Central memory CD8-positive, alpha-beta T cell (primary cell): ENCODE measurements at regions not wholly inside any gene's neighbourhood (a gene's known extent, or its start where the extent isn't known, plus 50 kb on each side); places are given as distances from the start of the nearest gene placed in this dataset.

Experiments used
- ATAC-seq: fragments of 150-1000 bp; cut with Tn5 transposase; replicated peaks from 2 replicates; pipeline ENCODE4 v1.10.0; 2022; ENCODE audit warnings: mild to moderate bottlenecking, moderate FRiP score, moderate number of reproducible peaks; ENCODE audit not compliant: poor library complexity, severe bottlenecking; ENCODE audit errors: extremely low read depth
- DNase-seq, 2 donors: peaks; one replicate each; pipeline ENCODE4 v3.0.0; 2021; ENCODE audit warnings: low spot score in 2 of 2
- H3K27ac Mint-ChIP-seq: one replicate; pipeline ENCODE4 v1.8.0; 2022; ENCODE audit warnings: low read depth, mild to moderate bottlenecking, moderate library complexity, mixed read lengths
- H3K27me3 Mint-ChIP-seq: one replicate; pipeline ENCODE4 v1.8.0; 2022; ENCODE audit warnings: mixed read lengths
- H3K36me3 Mint-ChIP-seq: one replicate; pipeline ENCODE4 v1.8.0; 2022; ENCODE audit warnings: mild to moderate bottlenecking, moderate library complexity, mixed read lengths; ENCODE audit not compliant: insufficient read depth
- H3K4me1 Mint-ChIP-seq: one replicate; pipeline ENCODE4 v1.8.0; 2022; ENCODE audit warnings: mixed read lengths
- H3K4me3 Mint-ChIP-seq: one replicate; pipeline ENCODE4 v1.8.0; 2022; ENCODE audit warnings: mild to moderate bottlenecking, moderate library complexity, mixed read lengths
- H3K9me3 Mint-ChIP-seq: one replicate; pipeline ENCODE4 v1.8.0; 2022; ENCODE audit warnings: mixed read lengths

DNA sequence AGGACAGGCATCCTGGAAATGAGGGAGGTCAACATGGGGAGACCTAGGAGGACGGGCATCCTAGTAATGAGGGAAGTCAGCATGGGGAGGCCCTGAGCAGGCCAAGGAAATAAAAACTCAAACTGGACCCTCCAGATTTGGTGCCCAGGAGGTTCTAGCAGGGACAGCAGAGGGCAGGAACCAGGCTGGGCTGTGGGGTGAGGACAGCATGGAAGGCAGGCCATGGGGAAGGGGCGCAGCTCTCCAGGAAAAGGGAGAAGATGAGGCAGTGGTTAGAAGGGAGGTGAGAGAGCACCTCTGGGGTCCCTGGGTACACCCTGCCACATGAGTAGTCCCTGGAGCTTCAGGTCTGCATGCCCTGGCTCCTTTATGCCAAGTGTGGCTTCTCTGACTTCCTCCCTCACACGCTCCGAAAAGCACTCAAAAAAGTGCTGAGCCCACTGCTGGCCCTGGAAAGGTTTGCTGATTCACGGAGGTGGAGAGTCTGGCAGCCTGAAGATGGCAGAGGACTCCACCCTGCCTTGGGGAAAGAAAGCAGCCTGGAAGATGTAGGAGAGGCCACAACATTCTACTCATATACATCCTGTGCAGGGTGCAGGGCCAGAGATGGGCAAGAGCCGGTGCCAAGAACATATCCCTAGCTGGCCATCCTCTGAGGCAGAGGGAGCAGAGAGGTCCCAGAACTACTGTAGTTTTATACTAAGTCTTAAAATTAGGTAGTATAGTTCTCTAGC, 154.9 kb downstream of the MRPL14 start:
- H3K36me3 Mint-ChIP-seq: no peaks in the 10 kb centered on the region
- peaks cover 16% of the 10 kb centered on the region for H3K27me3 Mint-ChIP-seq
- no peak for DNase-seq
- peak overlapping the region; percentile 74 for H3K27ac Mint-ChIP-seq
- no peaks in the 10 kb centered on the region for H3K9me3 Mint-ChIP-seq
- no peak overlapping the region for H3K4me3 Mint-ChIP-seq
- H3K4me1 Mint-ChIP-seq: peaks cover 1% of the 10 kb centered on the region
- no peak for ATAC-seq

DNA sequence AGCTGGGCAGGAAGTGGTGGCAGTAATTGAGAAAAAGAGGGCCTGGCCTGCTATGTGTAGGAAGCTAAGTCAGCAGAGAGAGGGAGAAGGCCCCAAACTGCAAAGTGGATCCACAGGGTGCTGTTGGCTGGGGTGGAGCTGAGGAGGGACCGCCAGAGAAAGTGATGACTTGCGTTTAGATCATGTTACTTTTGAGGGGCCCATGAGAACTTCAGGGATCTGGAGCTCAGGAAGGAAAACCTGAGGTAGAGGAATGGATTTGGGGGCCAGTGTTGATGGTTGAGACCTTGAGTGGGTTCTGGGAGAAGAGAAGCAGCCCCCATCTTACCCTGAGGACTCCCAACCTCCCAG, 155.5 kb downstream of the MRPL14 start:
- peaks cover 12% of the 10 kb centered on the region for H3K27me3 Mint-ChIP-seq
- H3K27ac Mint-ChIP-seq: peak overlapping the region; percentile 74
- no peak for DNase-seq
- H3K4me1 Mint-ChIP-seq: no peaks in the 10 kb centered on the region
- H3K9me3 Mint-ChIP-seq: no peaks in the 10 kb centered on the region
- no peaks in the 10 kb centered on the region for H3K36me3 Mint-ChIP-seq
- ATAC-seq: no peak
- H3K4me3 Mint-ChIP-seq: no peak overlapping the region

DNA sequence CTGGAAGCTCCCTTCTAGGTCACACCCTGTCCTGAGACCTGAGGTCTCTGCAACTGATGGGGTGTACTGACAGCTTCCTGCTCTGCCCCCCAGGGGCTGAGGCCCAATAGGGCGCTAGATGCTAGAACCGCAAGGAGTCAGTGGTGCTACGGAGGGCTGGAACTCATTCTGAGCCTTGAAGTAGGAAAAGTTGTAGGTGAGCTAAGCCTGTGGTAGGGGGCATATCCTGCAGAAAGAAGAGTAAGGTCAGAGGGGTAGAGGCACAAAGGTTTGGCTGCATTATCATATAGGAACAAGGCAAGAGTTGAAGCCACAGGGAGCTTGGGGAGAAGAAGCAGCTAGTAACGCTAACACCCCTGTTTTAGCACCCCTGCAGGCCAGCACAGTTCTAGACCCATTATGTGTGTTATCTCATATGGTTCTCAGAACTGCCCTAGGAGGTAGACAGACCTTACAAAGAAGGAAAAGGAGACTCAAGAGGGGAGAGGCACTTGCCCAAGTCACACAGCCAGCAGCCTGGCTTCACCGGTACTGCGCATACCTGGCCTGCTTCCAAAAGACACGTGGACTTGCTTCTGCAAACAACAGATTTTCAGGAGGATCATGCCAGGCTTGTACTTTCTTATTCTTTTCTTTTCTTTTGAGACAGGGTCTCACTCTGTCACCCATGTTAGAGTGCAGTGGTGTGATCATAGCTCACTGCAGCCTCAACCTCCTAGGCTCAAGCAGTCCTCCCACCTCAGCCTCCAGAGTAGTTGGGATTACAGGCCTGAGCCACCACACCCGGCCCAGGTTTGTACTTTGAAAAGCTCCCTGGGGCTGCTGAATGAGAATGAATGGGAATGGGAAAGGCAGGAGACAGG, 156.1 kb downstream of the MRPL14 start:
- Mint-ChIP-seq H3K9me3 (no peaks in the 10 kb centered on the region), H3K27me3 (peaks cover 16% of the 10 kb centered on the region), H3K27ac (no peak overlapping the region), H3K4me3 (no peak overlapping the region), H3K36me3 (no peaks in the 10 kb centered on the region), H3K4me1 (no peaks in the 10 kb centered on the region)
- DNase-seq (no peak), ATAC-seq (no peak)

DNA sequence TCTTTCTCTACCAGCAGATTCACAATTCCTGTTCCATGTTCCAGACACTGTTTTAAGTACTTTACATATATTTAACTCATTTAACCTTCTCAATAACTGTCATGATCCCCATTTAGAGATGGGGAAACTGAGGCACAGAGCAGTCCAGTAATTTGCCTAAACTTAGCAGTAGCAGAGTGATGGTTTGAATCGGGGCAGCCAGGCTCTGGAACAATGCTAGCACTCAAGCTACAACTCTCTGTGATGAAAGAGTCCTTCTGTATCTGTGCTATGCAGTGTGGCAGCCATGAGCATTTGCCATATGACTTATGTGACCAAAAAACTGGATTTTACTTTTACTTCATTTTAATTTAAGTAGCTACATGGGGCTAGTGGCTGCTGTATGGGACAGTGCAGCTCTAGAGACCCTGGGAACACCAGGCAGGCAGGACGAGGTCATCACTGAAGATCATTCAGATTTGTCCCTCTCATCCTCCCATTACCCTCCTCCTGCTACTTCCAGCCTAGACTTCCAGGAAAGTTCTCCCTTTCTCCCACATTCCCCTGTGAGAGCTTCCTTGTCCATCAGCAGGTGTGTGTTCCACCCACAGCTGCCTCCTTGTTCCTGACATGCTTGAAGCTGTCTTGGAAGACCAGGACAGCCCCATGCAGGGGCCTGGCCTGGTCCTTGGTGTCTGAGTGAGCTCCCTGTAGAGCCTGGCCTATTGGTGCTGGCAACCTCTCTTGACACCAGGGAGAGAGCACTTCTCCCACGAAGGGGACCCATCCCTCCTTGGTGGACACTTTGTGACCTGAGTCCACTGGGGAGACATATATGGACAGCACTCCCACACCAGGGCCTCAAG, 157.0 kb downstream of the MRPL14 start:
- Mint-ChIP-seq H3K27me3 (peaks cover 14% of the 10 kb centered on the region), H3K4me1 (no peaks in the 10 kb centered on the region), H3K9me3 (no peaks in the 10 kb centered on the region), H3K4me3 (no peak overlapping the region), H3K27ac (no peak overlapping the region), H3K36me3 (no peaks in the 10 kb centered on the region)
- no peak for DNase-seq
- no peak for ATAC-seq

DNA sequence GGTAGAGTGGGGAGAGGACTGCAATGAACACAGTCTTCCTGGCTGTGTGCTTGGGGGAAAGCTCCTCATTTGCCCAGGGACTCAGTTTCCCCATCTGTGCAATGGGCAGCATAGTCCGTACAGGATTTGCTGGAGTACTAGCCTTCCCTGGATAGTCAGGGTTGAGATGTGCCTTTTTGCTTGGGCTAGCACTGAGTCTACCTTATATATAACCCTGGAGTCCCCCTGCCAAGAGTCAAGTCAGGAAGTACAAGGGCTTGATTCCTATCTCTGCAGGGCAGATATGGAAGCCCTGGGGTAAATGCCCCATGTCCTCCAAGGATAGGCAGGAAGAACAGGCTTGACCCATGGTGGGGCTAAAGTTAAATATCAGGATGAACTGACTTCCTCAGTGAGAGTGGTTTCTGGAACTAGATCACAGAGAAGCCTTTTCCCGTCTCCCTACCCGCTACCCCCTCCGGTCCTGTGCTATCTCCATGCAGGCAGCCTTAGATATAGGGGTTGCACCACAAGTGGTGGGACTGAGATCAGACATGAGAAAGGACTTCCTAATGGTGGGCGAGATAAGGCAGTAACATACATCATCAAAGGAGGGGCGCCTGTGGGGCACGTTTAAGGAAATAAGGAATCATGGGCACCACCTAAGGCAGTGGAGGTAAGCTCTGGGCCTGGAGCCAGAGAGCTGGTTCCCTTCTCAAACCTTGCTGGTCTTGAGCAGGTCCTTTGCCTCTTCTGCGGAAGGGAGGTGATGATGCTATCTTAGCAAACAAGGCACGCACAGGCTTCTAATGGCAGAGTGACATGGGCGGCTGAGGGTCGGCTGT, 157.9 kb downstream of the MRPL14 start:
- DNase-seq (no peak), ATAC-seq (no peak)
- no peak overlapping the region for H3K27ac Mint-ChIP-seq
- no peaks in the 10 kb centered on the region for H3K9me3 Mint-ChIP-seq
- peaks cover 13% of the 10 kb centered on the region for H3K27me3 Mint-ChIP-seq
- no peaks in the 10 kb centered on the region for H3K4me1 Mint-ChIP-seq
- H3K4me3 Mint-ChIP-seq: no peak overlapping the region
- no peaks in the 10 kb centered on the region for H3K36me3 Mint-ChIP-seq

DNA sequence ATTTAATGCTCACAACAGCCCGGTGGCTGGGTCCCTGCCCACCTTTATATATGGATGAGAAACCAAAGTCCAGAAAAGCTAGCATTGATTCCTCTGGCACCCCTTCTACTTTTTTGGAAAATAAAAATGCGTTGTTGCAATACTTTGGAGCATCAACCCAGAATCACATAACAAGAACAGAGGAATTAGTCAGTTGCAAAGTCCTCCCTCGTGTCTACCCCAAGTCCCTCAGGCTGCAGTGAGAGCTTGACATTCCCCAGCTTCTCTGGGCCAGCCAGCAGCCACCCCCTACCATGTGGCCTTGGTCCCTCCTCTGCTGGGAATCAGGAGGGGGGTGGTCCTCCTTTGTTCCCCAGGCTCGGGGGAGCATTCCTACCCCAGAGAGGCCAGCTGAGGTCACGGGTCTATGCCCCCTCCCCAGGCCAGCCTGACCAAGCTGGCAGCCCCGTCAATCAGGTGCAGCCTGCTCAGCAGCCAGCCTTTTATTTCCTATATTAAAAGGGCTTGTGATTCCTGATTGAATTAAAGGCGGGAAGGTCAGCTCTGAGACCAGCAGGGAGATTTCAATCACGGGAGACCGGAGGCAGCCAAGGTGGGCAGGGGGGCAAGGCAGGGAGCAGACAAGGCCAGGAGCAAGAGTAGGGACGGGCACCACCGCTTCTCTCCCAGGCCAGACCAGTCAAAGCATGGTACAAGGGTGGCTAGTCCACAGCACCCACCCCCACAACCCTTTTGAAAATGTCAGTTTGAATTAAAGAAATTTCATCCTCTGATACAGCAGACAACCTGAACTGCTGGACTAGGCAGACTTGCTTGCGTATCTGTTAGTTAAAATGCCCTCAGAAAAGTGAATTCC, 158.9 kb downstream of the MRPL14 start:
- no peak for DNase-seq
- no peaks in the 10 kb centered on the region for H3K36me3 Mint-ChIP-seq
- no peak for ATAC-seq
- no peak overlapping the region for H3K4me3 Mint-ChIP-seq
- H3K4me1 Mint-ChIP-seq: no peaks in the 10 kb centered on the region
- no peaks in the 10 kb centered on the region for H3K9me3 Mint-ChIP-seq
- no peak overlapping the region for H3K27ac Mint-ChIP-seq
- peaks cover 13% of the 10 kb centered on the region for H3K27me3 Mint-ChIP-seq

DNA sequence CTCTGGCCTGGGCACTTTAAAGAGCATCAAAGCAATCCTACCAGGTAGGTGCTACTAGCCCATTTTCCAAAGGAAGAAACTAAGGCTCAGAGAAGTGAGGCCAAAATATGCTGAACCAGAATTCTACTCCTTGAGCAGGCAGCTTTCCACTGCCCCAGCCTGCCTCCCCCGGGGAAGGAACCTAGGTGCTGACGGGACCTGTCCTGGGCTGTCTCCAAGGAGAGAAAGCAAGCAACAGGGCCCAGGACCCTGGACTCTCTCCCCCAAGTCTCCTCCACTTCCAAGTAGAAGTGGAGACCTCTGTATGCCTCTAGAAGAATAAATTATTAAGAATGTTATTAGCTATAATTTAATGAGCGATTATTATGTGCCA, 159.5 kb downstream of the MRPL14 start:
- Mint-ChIP-seq H3K27me3 (peaks cover 13% of the 10 kb centered on the region), H3K9me3 (no peaks in the 10 kb centered on the region), H3K4me3 (no peak overlapping the region), H3K4me1 (no peaks in the 10 kb centered on the region), H3K36me3 (no peaks in the 10 kb centered on the region), H3K27ac (no peak overlapping the region)
- no peak for ATAC-seq
- DNase-seq: no peak

DNA sequence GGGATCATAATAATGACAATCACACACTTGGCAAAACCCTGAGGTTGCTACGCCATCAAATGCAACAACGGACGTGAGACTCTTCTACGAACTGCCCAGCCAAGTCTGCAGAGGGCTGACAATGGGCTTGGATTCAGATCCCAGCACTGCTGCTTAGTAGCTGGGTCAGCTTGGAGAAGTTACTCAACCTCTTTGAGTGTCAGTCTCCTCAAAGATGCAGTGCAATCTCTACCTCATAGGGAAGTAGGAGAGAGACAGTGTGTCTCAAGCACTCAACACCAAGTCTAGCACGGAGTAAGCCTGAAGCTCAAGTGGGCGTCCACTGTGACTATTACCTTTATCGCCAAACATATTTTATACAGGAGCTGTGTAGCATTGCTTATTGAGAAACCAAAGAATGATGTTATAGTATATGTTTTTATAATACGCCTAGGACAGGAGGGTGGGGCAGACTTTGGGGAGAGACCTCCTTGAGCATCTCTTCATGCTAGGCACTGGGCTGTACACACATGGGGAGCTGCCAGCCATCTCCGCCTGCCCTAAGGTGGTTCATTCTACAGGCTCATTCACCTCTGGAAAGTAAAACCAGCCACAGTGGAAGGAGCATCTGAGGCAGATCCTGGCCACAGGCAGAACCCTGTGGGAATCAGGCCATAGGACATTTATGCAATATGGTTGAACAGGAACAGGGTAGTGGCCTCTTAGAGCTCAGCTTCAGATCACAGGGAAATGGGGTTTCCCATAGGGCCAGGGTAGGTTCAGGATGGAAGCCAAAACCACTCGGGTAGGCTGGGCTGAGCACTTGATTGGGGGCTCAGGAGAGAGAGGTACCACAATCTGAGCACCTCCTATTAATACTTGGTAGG, 160.2 kb downstream of the MRPL14 start:
- Mint-ChIP-seq H3K36me3 (no peaks in the 10 kb centered on the region), H3K9me3 (no peaks in the 10 kb centered on the region), H3K27ac (no peak overlapping the region), H3K4me1 (no peaks in the 10 kb centered on the region), H3K27me3 (peaks cover 13% of the 10 kb centered on the region), H3K4me3 (no peak overlapping the region)
- ATAC-seq: no peak
- no peak for DNase-seq

DNA sequence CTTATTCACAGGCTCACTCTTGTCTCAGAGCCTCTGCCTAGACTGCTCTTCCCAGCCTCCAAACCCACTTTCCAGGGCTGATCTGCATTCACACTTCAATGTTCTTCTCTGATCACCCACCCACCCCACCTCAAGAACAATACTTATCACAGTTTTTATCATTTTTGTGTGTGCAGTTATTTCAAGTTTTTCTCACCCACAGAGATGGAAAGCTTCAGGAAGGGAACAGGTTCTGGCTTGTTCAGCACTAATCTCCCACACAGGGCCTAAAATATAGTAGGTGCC, 160.9 kb downstream of the MRPL14 start:
- DNase-seq (no peak), ATAC-seq (no peak)
- Mint-ChIP-seq H3K36me3 (peaks cover 1% of the 10 kb centered on the region), H3K27ac (no peak overlapping the region), H3K4me1 (no peaks in the 10 kb centered on the region), H3K4me3 (no peak overlapping the region), H3K9me3 (no peaks in the 10 kb centered on the region), H3K27me3 (peaks cover 13% of the 10 kb centered on the region)

DNA sequence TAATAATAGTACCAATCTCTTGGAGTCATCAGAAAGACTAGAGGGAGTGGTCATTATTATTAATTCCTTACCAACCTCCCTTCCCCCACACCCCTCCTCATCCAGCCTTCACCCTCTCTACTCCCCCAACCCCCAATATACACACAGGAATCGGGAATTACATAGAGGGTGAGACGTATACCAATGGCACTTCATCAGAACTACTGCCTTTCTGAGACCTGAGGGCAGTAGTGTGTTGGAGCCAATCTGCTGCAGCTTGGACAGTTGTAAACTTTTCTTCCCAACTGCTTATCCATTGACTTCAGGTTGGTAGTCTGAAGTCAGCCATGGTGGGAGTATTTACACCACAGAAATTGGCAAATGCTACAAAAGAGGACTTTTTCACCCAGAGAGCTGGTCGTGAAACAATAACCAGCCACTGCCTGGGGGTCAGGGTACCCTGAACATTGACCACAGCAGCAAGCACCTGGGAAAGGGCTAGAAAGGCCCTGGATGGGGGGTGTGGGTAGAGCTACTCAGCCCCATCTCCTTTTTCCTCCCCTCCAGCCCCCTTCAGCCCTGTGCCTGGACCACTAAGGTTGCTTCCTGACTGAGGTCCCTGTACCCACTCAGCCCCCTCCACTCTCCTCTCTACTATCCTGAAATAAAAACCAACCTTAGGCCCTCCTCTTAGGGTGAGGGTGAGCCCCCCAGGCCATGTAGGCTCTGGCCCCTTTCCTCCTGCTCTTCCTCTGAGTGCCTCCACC, 161.5 kb downstream of the MRPL14 start:
- H3K9me3 Mint-ChIP-seq: no peaks in the 10 kb centered on the region
- peaks cover 13% of the 10 kb centered on the region for H3K27me3 Mint-ChIP-seq
- no peak for ATAC-seq
- peaks cover 1% of the 10 kb centered on the region for H3K36me3 Mint-ChIP-seq
- no peak overlapping the region for H3K4me3 Mint-ChIP-seq
- DNase-seq: no peak
- no peak overlapping the region for H3K27ac Mint-ChIP-seq
- no peaks in the 10 kb centered on the region for H3K4me1 Mint-ChIP-seq
